PC-9 (cell line): ENCODE measurements at regions not wholly inside any gene's neighbourhood (a gene's known extent, or its start where the extent isn't known, plus 50 kb on each side); places are given as distances from the start of the nearest gene placed in this dataset.

Source experiments
- BruUV-seq: library from RNA; stranded (reverse); fragments of 400-500 nt; replicated peaks from 2 replicates; lab custom pipeline; 2021; lab: Mats Ljungman, UMichigan
- CTCF ChIA-PET: fragments of 300-600 bp; sonication (Branson Sonifier 250); formaldehyde crosslinking; loops from one replicate; lab custom pipeline; 2022; ENCODE audit warnings: antibody characterized with exemption; lab: Charles Lee
- POLR2A ChIA-PET: fragments of 300-600 bp; sonication (Branson Sonifier 250); formaldehyde crosslinking; loops from one replicate; lab custom pipeline; 2022; ENCODE audit warnings: antibody characterized with exemption; ENCODE audit not compliant: unreplicated experiment; lab: Charles Lee
- DNase-seq, 2 experiments: peaks; one replicate each; pipeline versions ENCODE4 v3.0.0 to v3.0.0-alpha.2; 2015 to 2022; ENCODE audit warnings: mixed read lengths in 1 of 2
- H2AFZ ChIP-seq: fragments of 200-600 bp; sonication (generic); 2 replicates; pipeline ENCODE4 v1.8.1; 2017; ENCODE audit warnings: antibody characterized with exemption
- H3F3A ChIP-seq: fragments of 200-600 bp; sonication (generic); 2 replicates; pipeline ENCODE4 v1.8.1; 2017; ENCODE audit warnings: antibody characterized with exemption, mild to moderate bottlenecking, low read depth; ENCODE audit not compliant: insufficient read depth
- H3K27ac ChIP-seq: fragments of 200-600 bp; sonication (generic); 2 replicates; pipeline ENCODE4 v1.6.1; 2016; ENCODE audit warnings: mixed run types
- H3K27me3 ChIP-seq: fragments of 200-600 bp; sonication (generic); 2 replicates; pipeline ENCODE4 v1.6.1; 2016; ENCODE audit warnings: low read depth, mixed run types; ENCODE audit not compliant: insufficient read depth
- H3K36me3 ChIP-seq: fragments of 200-600 bp; sonication (generic); 2 replicates; pipeline ENCODE4 v1.6.1; 2016; ENCODE audit warnings: low read depth, mixed run types
- H3K4me1 ChIP-seq: fragments of 200-600 bp; sonication (generic); replicated peaks from 2 replicates; pipeline ENCODE4 v1.6.1; 2016; ENCODE audit warnings: mixed run types; ENCODE audit not compliant: insufficient read depth
- H3K4me2 ChIP-seq: fragments of 200-600 bp; sonication (generic); 2 replicates; pipeline ENCODE4 v1.6.1; 2017; ENCODE audit warnings: mixed run types
- H3K4me3 ChIP-seq: fragments of 200-600 bp; sonication (generic); 2 replicates; pipeline ENCODE4 v1.6.1; 2016; ENCODE audit warnings: mixed run types
- H3K79me2 ChIP-seq: fragments of 200-600 bp; sonication (generic); 2 replicates; pipeline ENCODE4 v1.6.1; 2017; ENCODE audit warnings: low read depth, mixed run types
- H3K9me2 ChIP-seq: fragments of 200-600 bp; sonication (generic); 2 replicates; pipeline ENCODE4 v1.8.1; 2017; ENCODE audit warnings: mild to moderate bottlenecking; ENCODE audit not compliant: insufficient read depth
- H3K9me3 ChIP-seq: fragments of 200-600 bp; sonication (generic); 2 replicates; pipeline ENCODE4 v1.8.1; 2016; ENCODE audit warnings: low read depth; ENCODE audit not compliant: insufficient read depth
- H4K20me1 ChIP-seq: fragments of 200-600 bp; sonication (generic); 2 replicates; pipeline ENCODE4 v1.8.1; 2017; ENCODE audit not compliant: insufficient read depth
- EZH2 ChIP-seq: fragments of 200-600 bp; sonication (generic); IDR thresholded peaks from 2 replicates; pipeline ENCODE4 v1.8.0; 2017; ENCODE audit warnings: antibody characterized with exemption, low read depth
- intact Hi-C: fragments of 100-400 bp; cut with micrococcal nuclease; formaldehyde crosslinking; loops from one replicate; pipeline ENCODE4 v1.10.0; 2022; ENCODE audit not compliant: unreplicated experiment
- TF ChIP-seq, protein P1 (sequence below): fragments of 200-600 bp; sonication (generic); conservative IDR thresholded peaks from 2 replicates; pipeline ENCODE4 v1.6.1; 2017; ENCODE audit warnings: mixed run types, antibody characterized with exemption, mild to moderate bottlenecking, moderate library complexity

DNA sequence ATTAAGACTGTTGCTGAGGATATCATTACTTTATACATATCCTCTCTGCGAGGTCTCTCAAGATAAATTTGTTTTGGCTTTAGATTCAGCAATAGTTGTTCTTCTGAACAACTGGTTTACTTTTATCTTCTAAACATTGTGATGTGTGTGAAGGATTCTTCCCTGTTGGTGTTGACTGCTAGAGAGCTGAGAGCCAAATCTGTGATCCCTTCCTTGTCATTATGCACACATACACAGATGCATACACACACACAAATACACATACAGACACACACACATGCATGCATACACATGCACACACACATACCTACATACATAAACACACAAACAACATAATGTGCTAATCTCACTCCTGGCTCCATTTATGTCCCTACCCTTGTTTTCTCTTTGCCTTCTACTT is 137.0 kb downstream of the SNX19 start:
- Histone ChIP-seq H3K27me3 (no peaks in the 10 kb centered on the region), H3F3A (peaks cover 10% of the 10 kb centered on the region; the same call in 1 of the 2 replicates), H3K9me3 (no peaks in the 10 kb centered on the region), H3K4me2 (no peak overlapping the region), H3K4me1 (peaks cover 32% of the 10 kb centered on the region), H3K79me2 (no peaks in the 10 kb centered on the region), H3K4me3 (no peak overlapping the region), H3K27ac (no peak overlapping the region), H2AFZ (no peak overlapping the region), H3K36me3 (no peaks in the 10 kb centered on the region), H4K20me1 (no peaks in the 10 kb centered on the region), H3K9me2 (no peaks in the 10 kb centered on the region)
- POLR2A ChIA-PET: no interaction called here
- DNase-seq: no peak
- CTCF ChIA-PET: no interaction called here
- intact Hi-C loops: loop anchor here (5.0 kb wide), 1 partner anchor 252 kb away; no protein-coding TSS in a partner anchor
- no TSS peak for BruUV-seq
- TF ChIP-seq, protein P1, sequence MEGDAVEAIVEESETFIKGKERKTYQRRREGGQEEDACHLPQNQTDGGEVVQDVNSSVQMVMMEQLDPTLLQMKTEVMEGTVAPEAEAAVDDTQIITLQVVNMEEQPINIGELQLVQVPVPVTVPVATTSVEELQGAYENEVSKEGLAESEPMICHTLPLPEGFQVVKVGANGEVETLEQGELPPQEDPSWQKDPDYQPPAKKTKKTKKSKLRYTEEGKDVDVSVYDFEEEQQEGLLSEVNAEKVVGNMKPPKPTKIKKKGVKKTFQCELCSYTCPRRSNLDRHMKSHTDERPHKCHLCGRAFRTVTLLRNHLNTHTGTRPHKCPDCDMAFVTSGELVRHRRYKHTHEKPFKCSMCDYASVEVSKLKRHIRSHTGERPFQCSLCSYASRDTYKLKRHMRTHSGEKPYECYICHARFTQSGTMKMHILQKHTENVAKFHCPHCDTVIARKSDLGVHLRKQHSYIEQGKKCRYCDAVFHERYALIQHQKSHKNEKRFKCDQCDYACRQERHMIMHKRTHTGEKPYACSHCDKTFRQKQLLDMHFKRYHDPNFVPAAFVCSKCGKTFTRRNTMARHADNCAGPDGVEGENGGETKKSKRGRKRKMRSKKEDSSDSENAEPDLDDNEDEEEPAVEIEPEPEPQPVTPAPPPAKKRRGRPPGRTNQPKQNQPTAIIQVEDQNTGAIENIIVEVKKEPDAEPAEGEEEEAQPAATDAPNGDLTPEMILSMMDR: no peak
- no peak for TF ChIP-seq EZH2

DNA sequence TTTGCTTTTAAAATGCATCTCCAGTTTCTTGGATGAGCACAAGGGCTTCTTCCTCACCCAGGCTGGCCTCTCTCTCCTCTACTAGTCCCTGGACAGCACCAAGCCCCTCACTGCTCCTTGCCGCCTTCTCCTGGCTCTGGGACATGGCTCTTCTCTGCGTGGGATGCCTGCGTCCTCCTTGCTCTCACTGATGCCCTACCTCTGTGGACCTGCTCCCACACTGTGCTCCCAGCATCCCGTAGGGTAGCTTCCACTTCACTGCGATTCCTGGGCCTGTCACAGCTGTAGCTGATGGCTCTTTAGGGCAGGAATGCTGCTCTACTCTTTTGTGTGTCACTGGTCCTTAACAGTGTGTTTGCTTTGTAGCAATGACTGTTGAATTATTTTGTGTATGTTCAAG is 136.3 kb downstream of the SNX19 start:
- Histone ChIP-seq H3K27ac (no peak overlapping the region), H3K9me2 (no peaks in the 10 kb centered on the region), H3K4me1 (peaks cover 32% of the 10 kb centered on the region), H3K79me2 (no peaks in the 10 kb centered on the region), H3F3A (peaks cover 10% of the 10 kb centered on the region; the same call in 1 of the 2 replicates), H3K27me3 (no peaks in the 10 kb centered on the region), H2AFZ (no peak overlapping the region), H3K4me3 (no peak overlapping the region), H3K36me3 (no peaks in the 10 kb centered on the region), H3K4me2 (no peak overlapping the region), H4K20me1 (no peaks in the 10 kb centered on the region), H3K9me3 (no peaks in the 10 kb centered on the region)
- BruUV-seq: no TSS peak
- no peak for DNase-seq
- intact Hi-C loops: loop anchor here (5.0 to 10.0 kb wide), 2 partner anchors 105 to 253 kb away; no protein-coding TSS in a partner anchor
- CTCF ChIA-PET: no interaction called here
- POLR2A ChIA-PET: no interaction called here
- TF ChIP-seq, protein P1: no peak
- no peak for TF ChIP-seq EZH2

DNA sequence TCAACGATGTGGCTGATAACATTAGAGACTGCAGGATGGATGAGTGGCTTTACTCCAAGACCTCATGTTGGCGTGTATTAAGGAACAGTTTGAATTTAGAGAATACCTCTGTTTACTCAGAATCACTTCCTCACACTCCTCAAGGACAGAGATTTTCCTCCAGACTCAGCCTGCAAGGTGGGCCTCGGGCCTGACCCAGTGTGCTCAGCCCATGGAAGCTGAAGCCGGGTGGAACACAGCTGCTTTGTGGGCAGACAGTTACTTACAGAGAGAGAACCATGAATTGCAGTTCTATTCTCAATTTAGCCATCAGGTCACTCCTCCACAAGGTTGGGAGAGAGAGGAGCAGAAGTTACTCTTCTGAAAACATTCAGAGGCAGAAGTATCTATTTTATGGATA is 135.8 kb downstream of the SNX19 start:
- POLR2A ChIA-PET: no interaction called here
- H3K9me3 ChIP-seq: no peaks in the 10 kb centered on the region
- no peak overlapping the region for H3K4me2 ChIP-seq
- no peak overlapping the region for H3K4me3 ChIP-seq
- H3K27ac ChIP-seq: no peak overlapping the region
- H3K27me3 ChIP-seq: no peaks in the 10 kb centered on the region
- no peaks in the 10 kb centered on the region for H3K36me3 ChIP-seq
- CTCF ChIA-PET: no interaction called here
- no peak for DNase-seq
- peaks cover 27% of the 10 kb centered on the region for H3K4me1 ChIP-seq
- TF ChIP-seq, protein P1: no peak
- TF ChIP-seq EZH2: no peak
- peaks cover 10% of the 10 kb centered on the region; the same call in 1 of the 2 replicates for H3F3A ChIP-seq
- no peak overlapping the region for H2AFZ ChIP-seq
- BruUV-seq: no TSS peak
- no peaks in the 10 kb centered on the region for H3K9me2 ChIP-seq
- H3K79me2 ChIP-seq: no peaks in the 10 kb centered on the region
- H4K20me1 ChIP-seq: no peaks in the 10 kb centered on the region
- intact Hi-C loops: loop anchor here (10.0 kb wide), 1 partner anchor 106 kb away; no protein-coding TSS in a partner anchor
